ENCODE measurements at regions not wholly inside any gene's neighbourhood (a gene's known extent, or its start where the extent isn't known, plus 50 kb on each side); places are given as distances from the start of the nearest gene placed in this dataset.

GRCh38 chr2:7986431-7986830, 695.4 kb upstream of the ID2 start:
- ATAC-seq, result no peak
- ChIA-PET CTCF (no interaction called here), POLR2A (no interaction called here)
- Histone ChIP-seq H3K4me1 (no peaks in the 10 kb centered on the region), H3K27ac (no peak overlapping the region), H3K4me3 (no peak overlapping the region), H3K9me3 (peaks cover 11% of the 10 kb centered on the region; the same call in 2 of the 3 replicates), H3K4me2 (no peak overlapping the region)
- TF ChIP-seq TP53 (CRISPR knock-in tag; IDR thresholded peaks at IDR 0.05) (no peak), JUNB (IDR thresholded peaks at IDR 0.05) (no peak), HES2 (IDR thresholded peaks at IDR 0.05) (no peak), CBX2 (IDR thresholded peaks at IDR 0.05; ENCODE audit: borderline replicate concordance, low read depth) (no peak), POLR2A (IDR thresholded peaks at IDR 0.05; ENCODE audit: low read length) (no peak), ZC3H11A (IDR thresholded peaks at IDR 0.05) (no peak), HMGXB4 (CRISPR knock-in tag; IDR thresholded peaks at IDR 0.05; ENCODE audit: borderline replicate concordance) (no peak)
- 38% methylated on average over 3 of the region's 3 CpGs for WGBS (ENCODE audit: missing lambda C conversion rate)
- no peak for FAIRE-seq
- no peak for DNase-seq (ENCODE audit: low read depth in 1 of 2, low spot score in 1 of 2)

GRCh38 chr2:7987992-7988391, 693.9 kb upstream of the ID2 start:
- ATAC-seq (no peak), DNase-seq (ENCODE audit: low read depth in 1 of 2, low spot score in 1 of 2) (no peak), FAIRE-seq (no peak)
- Histone ChIP-seq H3K4me1 (no peaks in the 10 kb centered on the region), H3K9me3 (no peaks in the 10 kb centered on the region), H3K4me2 (no peak overlapping the region), H3K4me3 (no peak overlapping the region), H3K27ac (no peak overlapping the region)
- ChIA-PET CTCF (no interaction called here), POLR2A (no interaction called here)
- TF ChIP-seq CTCF (IDR thresholded peaks at IDR 0.05), result no peak
- TF ChIP-seq SMC3 (IDR thresholded peaks at IDR 0.05), result no peak
- no peak for TF ChIP-seq FOSL2 (IDR thresholded peaks at IDR 0.05)
- no peak for TF ChIP-seq FOSL2 (CRISPR knock-in tag; IDR thresholded peaks at IDR 0.05)
- no peak for TF ChIP-seq RCOR1 (IDR thresholded peaks at IDR 0.05; ENCODE audit: low read depth, low read length)
- TF ChIP-seq HEYL (CRISPR knock-in tag; IDR thresholded peaks at IDR 0.05), result no peak
- TF ChIP-seq USF2 (IDR thresholded peaks at IDR 0.05), result no peak
- TF ChIP-seq NFE2L2 (conservative IDR thresholded peaks at IDR 0.05; ENCODE audit: low read length), result no peak

- no peak for FAIRE-seq
- H3K4me1 ChIP-seq, result no peaks in the 10 kb centered on the region
- TF ChIP-seq CHD4 (IDR thresholded peaks at IDR 0.05; ENCODE audit: borderline replicate concordance) (no peak), HES2 (IDR thresholded peaks at IDR 0.05) (no peak), SREBF2 (IDR thresholded peaks at IDR 0.05) (no peak), PHF8 (IDR thresholded peaks at IDR 0.05; ENCODE audit: borderline replicate concordance, low read depth) (no peak), NR3C1 (IDR thresholded peaks at IDR 0.05) (no peak), MAX (IDR thresholded peaks at IDR 0.05) (no peak), RNF2 (IDR thresholded peaks at IDR 0.05; ENCODE audit: borderline replicate concordance, low read depth) (no peak), POLR2AphosphoS2 (conservative IDR thresholded peaks at IDR 0.05; ENCODE audit: low read length) (no peak), KDM1A (IDR thresholded peaks at IDR 0.05; ENCODE audit: low read depth) (no peak), FOSB (CRISPR knock-in tag; IDR thresholded peaks at IDR 0.05) (no peak), HOXA7 (CRISPR knock-in tag; IDR thresholded peaks at IDR 0.05) (no peak), ZSCAN20 (CRISPR knock-in tag; IDR thresholded peaks at IDR 0.05) (no peak), USF2 (IDR thresholded peaks at IDR 0.05) (no peak), CEBPB (IDR thresholded peaks at IDR 0.05) (no peak), RARB (CRISPR knock-in tag; IDR thresholded peaks at IDR 0.05) (no peak), HDAC2 (IDR thresholded peaks at IDR 0.05) (no peak)
- DNase-seq (ENCODE audit: low read depth in 1 of 2, low spot score in 1 of 2), result no peak
- ChIA-PET CTCF (no interaction called here), POLR2A (no interaction called here)
- H3K27ac ChIP-seq, result no peak overlapping the region
- H3K4me3 ChIP-seq, result no peak overlapping the region
- WGBS (ENCODE audit: missing lambda C conversion rate), result 19% methylated on average over 1 of the region's 1 CpG
- H3K9me3 ChIP-seq, result no peaks in the 10 kb centered on the region
- ATAC-seq, result no peak
- H3K4me2 ChIP-seq, result no peak overlapping the region
Observed at GRCh38 chr2:7988440-7988839, 693.4 kb upstream of the ID2 start.
